ENCODE measurements at regions not wholly inside any gene's neighbourhood (a gene's known extent, or its start where the extent isn't known, plus 50 kb on each side); places are given as distances from the start of the nearest gene placed in this dataset.

DNA sequence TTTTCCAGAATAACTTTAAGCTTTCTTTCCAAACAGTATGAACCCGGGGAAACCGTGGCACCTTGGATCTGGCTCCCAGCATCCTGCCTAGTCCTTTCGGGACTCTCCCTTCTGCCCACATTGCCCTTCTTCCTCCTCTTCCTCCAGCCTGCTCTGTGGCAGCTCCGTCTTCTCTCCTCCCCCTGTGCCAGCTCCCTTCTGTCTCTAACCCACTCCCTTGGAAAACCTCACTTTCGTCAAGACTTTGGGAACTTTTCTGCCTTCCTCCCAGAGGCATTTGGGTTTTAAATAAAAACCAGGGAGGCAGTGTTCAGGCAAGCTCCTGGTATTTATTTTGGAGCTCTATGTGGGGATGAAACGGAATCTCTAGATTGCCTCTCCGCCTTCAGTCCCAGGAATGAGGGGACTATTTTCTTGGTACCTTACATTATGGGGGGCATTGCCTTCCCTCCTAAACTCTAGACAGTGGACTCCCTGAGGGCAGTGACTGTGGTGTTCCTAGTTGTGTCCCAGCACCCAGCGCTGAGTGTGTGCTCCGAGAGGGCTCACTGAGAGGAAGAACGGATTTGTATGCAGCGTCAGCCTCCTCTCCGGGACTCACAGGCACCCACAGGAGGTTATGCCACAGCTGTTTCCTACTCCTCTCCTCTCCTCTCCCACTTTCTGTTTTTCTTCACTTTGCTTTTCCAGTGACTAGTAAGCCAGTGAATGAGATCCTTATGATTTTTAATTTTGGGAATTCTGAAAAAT lies 105.4 kb upstream of the MRPS22 start:
- no TSS peak for BruUV-seq (replicated peaks)
- Histone ChIP-seq H3K9me3 (ENCODE audit: low read length) (no peaks in the 10 kb centered on the region), H3K9me2 (replicated peaks; ENCODE audit: low read length) (no peaks in the 10 kb centered on the region), H4K20me1 (ENCODE audit: low read length) (no peaks in the 10 kb centered on the region), H3K27me3 (ENCODE audit: low read length) (peaks cover 51% of the 10 kb centered on the region), H2AFZ (ENCODE audit: low read length) (no peak overlapping the region), H3K79me2 (ENCODE audit: low read length) (no peaks in the 10 kb centered on the region), H3K36me3 (ENCODE audit: low read depth, low read length) (no peaks in the 10 kb centered on the region), H3K27ac (ENCODE audit: low read length) (no peak overlapping the region), H3K4me3 (ENCODE audit: low read length) (no peak overlapping the region), H3F3A (ENCODE audit: low read length, unreplicated experiment) (no peaks in the 10 kb centered on the region), H3K4me1 (ENCODE audit: insufficient read depth, low read length) (no peaks in the 10 kb centered on the region), H3K4me2 (ENCODE audit: low read length) (no peak overlapping the region), H3K9ac (ENCODE audit: low read length) (no peak overlapping the region)
- TF ChIP-seq, protein P1, sequence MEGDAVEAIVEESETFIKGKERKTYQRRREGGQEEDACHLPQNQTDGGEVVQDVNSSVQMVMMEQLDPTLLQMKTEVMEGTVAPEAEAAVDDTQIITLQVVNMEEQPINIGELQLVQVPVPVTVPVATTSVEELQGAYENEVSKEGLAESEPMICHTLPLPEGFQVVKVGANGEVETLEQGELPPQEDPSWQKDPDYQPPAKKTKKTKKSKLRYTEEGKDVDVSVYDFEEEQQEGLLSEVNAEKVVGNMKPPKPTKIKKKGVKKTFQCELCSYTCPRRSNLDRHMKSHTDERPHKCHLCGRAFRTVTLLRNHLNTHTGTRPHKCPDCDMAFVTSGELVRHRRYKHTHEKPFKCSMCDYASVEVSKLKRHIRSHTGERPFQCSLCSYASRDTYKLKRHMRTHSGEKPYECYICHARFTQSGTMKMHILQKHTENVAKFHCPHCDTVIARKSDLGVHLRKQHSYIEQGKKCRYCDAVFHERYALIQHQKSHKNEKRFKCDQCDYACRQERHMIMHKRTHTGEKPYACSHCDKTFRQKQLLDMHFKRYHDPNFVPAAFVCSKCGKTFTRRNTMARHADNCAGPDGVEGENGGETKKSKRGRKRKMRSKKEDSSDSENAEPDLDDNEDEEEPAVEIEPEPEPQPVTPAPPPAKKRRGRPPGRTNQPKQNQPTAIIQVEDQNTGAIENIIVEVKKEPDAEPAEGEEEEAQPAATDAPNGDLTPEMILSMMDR (conservative IDR thresholded peaks at IDR 0.05; ENCODE audit: low read depth, low read length), result no peak
- TF ChIP-seq EZH2phosphoT487 (IDR thresholded peaks at IDR 0.05; ENCODE audit: borderline replicate concordance, low read length), result no peak
- no peak for TF ChIP-seq EZH2 (IDR thresholded peaks at IDR 0.05; ENCODE audit: low read length, unreplicated experiment)
- ChIA-PET POLR2A (ENCODE audit: unreplicated experiment) (no interaction called here), CTCF (no interaction called here)
- ATAC-seq, result no peak
- DNase-seq, result no peak
- intact Hi-C loops (cut with micrococcal nuclease), result no loop called here

DNA sequence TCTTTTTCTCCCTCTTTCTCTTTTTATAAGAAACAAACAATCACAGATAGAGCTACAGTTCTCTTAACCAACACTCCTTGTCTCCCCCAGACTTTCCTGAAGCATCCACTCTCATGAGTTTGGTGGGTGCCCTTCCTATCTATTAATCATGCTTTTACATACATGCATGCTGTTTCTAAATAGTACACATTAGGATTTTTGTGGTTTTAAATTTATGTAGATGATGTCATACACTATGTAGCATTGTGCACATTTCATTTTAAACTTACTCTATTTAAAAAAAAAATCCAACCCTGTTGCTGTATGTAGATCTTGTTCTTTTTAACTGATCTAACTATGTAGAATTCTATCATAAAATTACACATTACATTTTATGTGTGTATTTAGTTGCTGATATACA lies 104.3 kb upstream of the MRPS22 start:
- Histone ChIP-seq H2AFZ (ENCODE audit: low read length) (no peak overlapping the region), H3K4me3 (ENCODE audit: low read length) (no peak overlapping the region), H4K20me1 (ENCODE audit: low read length) (no peaks in the 10 kb centered on the region), H3K4me2 (ENCODE audit: low read length) (no peak overlapping the region), H3K36me3 (ENCODE audit: low read depth, low read length) (no peaks in the 10 kb centered on the region), H3K9me3 (ENCODE audit: low read length) (no peaks in the 10 kb centered on the region), H3K9ac (ENCODE audit: low read length) (no peak overlapping the region), H3K4me1 (ENCODE audit: insufficient read depth, low read length) (no peaks in the 10 kb centered on the region), H3K9me2 (replicated peaks; ENCODE audit: low read length) (no peaks in the 10 kb centered on the region), H3K27me3 (ENCODE audit: low read length) (peaks cover 59% of the 10 kb centered on the region), H3F3A (ENCODE audit: low read length, unreplicated experiment) (no peaks in the 10 kb centered on the region), H3K79me2 (ENCODE audit: low read length) (no peaks in the 10 kb centered on the region), H3K27ac (ENCODE audit: low read length) (no peak overlapping the region)
- TF ChIP-seq EZH2phosphoT487 (IDR thresholded peaks at IDR 0.05; ENCODE audit: borderline replicate concordance, low read length) (no peak), EZH2 (IDR thresholded peaks at IDR 0.05; ENCODE audit: low read length, unreplicated experiment) (no peak)
- TF ChIP-seq, protein P1 (conservative IDR thresholded peaks at IDR 0.05; ENCODE audit: low read depth, low read length), result no peak
- ATAC-seq (no peak), DNase-seq (no peak)
- ChIA-PET CTCF (no interaction called here), POLR2A (ENCODE audit: unreplicated experiment) (no interaction called here)
- intact Hi-C loops (cut with micrococcal nuclease), result no loop called here
- no TSS peak for BruUV-seq (replicated peaks)

DNA sequence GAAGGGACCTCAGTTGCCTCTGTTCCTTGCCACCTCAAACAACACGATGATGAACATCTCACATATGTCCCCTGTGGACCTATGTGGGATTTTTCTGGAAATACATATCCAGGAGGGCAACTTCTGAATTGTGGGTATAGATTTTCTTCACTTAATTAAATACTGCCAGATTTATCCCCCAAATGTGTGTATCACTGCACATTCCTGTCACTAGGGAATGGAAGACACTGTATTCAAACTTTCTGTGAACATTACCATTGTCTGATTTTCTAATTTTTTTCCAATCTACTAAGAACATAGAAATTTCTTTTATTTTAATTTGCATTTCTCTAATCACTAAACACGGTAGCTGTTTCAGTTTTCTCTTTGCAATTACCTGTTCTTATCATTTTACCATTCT lies 102.0 kb upstream of the MRPS22 start:
- H3K27me3 ChIP-seq (ENCODE audit: low read length), result peaks cover 59% of the 10 kb centered on the region
- BruUV-seq (replicated peaks), result no TSS peak
- no peaks in the 10 kb centered on the region for H3K9me3 ChIP-seq (ENCODE audit: low read length)
- no peak overlapping the region for H3K4me2 ChIP-seq (ENCODE audit: low read length)
- DNase-seq (no peak), ATAC-seq (no peak)
- ChIA-PET POLR2A (ENCODE audit: unreplicated experiment) (no interaction called here), CTCF (no interaction called here)
- no peak overlapping the region for H3K27ac ChIP-seq (ENCODE audit: low read length)
- no peaks in the 10 kb centered on the region for H3K36me3 ChIP-seq (ENCODE audit: low read depth, low read length)
- no peaks in the 10 kb centered on the region for H3K79me2 ChIP-seq (ENCODE audit: low read length)
- no peaks in the 10 kb centered on the region for H3K9me2 ChIP-seq (replicated peaks; ENCODE audit: low read length)
- H4K20me1 ChIP-seq (ENCODE audit: low read length), result no peaks in the 10 kb centered on the region
- no peaks in the 10 kb centered on the region for H3F3A ChIP-seq (ENCODE audit: low read length, unreplicated experiment)
- intact Hi-C loops (cut with micrococcal nuclease), result loop anchor here (10.0 kb wide), 1 partner anchor 83 kb away; no protein-coding TSS in a partner anchor
- no peak overlapping the region for H2AFZ ChIP-seq (ENCODE audit: low read length)
- TF ChIP-seq, protein P1 (conservative IDR thresholded peaks at IDR 0.05; ENCODE audit: low read depth, low read length), result no peak
- TF ChIP-seq EZH2phosphoT487 (IDR thresholded peaks at IDR 0.05; ENCODE audit: borderline replicate concordance, low read length), result no peak
- TF ChIP-seq EZH2 (IDR thresholded peaks at IDR 0.05; ENCODE audit: low read length, unreplicated experiment), result no peak
- H3K9ac ChIP-seq (ENCODE audit: low read length), result no peak overlapping the region
- no peak overlapping the region for H3K4me3 ChIP-seq (ENCODE audit: low read length)
- no peaks in the 10 kb centered on the region for H3K4me1 ChIP-seq (ENCODE audit: insufficient read depth, low read length)
